ENCODE measurements at regions not wholly inside any gene's neighbourhood (a gene's known extent, or its start where the extent isn't known, plus 50 kb on each side); places are given as distances from the start of the nearest gene placed in this dataset.

GRCh38 chr5:125583321-125584139, 837.1 kb upstream of the ZNF608 start:
- no peak for DNase-seq

DNA sequence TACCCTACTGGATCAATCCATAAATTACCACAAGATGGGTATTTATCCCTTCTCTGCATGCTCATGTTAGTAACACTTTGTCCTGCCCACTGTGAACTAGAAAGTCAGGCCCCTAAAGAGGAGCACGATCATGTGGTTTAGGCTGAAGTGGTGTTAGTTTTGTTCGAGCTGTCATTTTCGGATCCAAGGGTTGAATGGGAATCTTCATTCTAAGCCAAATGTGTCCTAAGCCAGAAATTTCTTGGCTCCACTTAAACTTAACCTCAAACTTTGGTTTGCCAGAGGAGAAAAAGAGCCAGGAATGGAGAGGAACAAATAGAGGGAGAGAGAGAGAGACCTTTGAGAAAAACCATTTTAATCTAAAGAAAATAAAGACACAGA, 837.7 kb upstream of the ZNF608 start:
- peak in 8 of 51 donors; percentile 0 to 29 (median 14) for DNase-seq

DNA sequence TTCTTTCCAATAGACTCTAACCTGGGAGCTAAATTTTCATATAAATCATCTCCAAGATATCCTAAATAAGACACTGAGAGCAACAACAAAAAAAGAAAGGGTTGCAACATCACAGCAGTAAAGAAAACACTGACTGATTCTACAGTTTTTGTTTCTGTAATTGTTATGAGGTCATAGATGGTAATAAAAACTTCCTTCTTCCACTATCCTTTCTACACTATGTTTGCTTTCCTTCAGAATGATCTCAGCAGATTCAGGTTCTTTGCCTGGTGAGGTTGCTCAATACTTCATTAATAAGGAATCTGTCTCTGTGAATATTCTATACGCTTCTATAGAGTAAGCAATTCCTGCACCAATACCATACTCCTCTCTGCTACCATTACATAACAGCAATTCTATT, 835.6 kb upstream of the GRAMD2B start:
- no peak for DNase-seq

GRCh38 chr5:125592856-125593255, 830.4 kb upstream of the GRAMD2B start:
- DNase-seq: no peak

- DNase-seq: peak in 21 of 51 donors; percentile 6 to 63 (median 21)
These were observed 828.1 kb upstream of the GRAMD2B start for GRCh38 chr5:125595095-125595494.

DNA sequence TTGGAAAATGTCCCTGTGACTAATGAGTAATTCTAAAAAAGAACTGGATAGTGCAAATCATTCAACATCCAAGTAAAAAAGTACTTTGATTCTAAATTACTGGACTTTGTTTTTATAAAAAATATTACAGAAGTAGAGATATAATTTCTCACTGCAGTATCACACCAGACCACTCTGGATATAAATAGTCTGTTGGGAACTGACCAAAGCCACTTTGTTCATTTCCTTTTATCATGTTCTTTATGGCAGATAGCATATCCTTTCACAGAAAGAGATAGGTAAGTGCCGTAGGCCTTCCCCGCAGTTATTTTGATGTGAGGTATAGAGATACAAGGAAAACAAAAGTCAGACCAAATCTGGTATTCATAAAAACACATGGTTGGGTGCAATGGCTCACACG, 827.4 kb upstream of the GRAMD2B start:
- no peak for DNase-seq

DNA sequence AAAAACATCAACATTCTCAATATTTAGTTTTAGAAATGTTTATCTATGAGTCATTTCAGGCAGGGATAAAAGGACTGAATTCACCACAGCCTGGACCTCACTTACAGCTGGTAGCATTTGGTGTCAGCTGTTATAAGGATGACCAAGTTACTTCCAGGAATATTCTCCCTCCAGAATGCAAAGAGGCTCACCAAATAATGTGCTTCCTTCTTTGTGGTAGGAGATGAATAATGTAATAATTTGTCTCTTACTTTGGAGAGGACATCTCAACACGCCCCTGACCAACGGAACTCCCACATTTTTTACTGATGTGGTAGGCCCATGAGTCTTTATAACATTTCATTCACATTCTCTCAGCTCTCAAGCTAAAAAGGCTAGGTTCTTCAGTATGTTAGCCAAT, 825.9 kb upstream of the GRAMD2B start:
- no peak for DNase-seq

DNA sequence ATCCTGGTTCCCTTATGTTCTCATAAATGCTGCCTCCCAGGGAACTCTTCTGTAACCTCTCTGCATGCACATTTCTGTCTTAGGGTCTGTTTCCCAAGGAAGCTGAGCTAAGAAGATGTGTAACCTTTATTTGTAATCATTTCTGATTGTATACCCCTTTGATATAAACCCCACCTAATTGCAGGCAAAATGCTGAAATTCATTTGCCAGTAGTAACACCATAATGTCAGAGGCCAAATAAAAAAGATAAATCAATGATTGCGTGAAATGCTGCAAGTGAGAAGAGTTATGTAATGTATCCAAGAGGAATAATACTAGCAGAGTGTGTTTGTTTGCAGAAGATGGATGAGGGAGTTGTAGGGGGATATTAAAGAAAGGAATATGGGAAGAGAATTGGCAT, 822.6 kb upstream of the GRAMD2B start:
- DNase-seq: no peak

DNA sequence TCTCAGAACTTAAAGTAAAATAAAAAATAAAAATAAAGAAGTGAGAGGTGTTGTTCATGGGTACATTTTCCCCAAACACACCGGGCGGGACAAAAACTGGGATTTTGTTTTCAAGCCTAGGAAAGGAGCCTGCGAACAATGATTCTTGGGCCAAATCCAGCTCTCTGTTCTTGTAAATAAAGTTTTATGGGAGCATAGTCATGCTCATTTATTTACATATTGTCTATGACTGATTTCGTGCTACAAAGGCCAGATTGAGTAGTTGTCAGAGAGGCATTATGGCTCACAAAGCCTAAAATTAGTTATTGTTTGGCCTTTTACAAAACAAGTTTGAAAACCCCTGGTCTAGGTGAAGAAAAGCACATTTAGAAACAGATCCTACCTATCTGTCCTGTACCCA, 821.0 kb upstream of the GRAMD2B start:
- DNase-seq: no peak

DNA sequence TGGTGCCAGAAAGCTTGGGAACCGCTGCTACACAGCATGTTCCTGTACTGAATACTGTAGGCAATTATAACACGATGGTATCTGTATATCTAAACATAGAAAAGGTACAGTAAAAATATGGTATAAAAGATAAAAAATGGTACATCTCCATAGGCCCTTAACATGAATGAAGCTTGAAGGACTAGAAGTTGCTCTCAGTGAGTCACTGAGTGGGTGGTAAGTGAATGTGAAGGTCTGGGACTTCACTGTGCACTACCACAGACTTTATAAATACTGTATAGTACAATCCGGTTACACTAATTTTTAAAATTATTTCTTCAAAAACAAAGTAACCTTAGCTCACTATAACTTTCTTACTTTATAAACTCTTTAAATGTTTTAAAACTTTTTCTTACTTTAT, 819.9 kb upstream of the GRAMD2B start:
- DNase-seq: no peak

GRCh38 chr5:125604104-125604503, 819.1 kb upstream of the GRAMD2B start:
- DNase-seq: no peak

DNA sequence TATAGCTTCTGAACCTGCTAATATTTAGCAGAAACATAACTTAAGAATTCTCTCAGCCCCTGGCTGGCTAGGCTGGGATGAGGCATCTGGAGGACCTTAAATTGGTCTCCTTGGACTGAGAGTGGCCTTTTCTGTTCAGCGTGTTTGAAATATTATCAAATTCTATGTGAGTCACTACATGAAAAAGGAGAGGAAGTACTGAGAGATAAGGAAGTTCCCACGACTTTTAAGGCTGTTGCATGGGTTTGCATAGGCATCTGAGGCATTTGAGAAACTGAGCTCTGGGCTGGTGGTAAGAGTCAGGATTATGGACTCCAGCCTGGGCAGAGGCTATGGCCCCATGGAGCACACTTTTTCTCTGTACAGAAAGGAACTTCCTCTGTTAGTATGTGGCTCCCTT, 816.2 kb upstream of the GRAMD2B start:
- no peak for DNase-seq

- no peak for DNase-seq
These were observed 814.2 kb upstream of the GRAMD2B start for GRCh38 chr5:125609011-125609410.

DNA sequence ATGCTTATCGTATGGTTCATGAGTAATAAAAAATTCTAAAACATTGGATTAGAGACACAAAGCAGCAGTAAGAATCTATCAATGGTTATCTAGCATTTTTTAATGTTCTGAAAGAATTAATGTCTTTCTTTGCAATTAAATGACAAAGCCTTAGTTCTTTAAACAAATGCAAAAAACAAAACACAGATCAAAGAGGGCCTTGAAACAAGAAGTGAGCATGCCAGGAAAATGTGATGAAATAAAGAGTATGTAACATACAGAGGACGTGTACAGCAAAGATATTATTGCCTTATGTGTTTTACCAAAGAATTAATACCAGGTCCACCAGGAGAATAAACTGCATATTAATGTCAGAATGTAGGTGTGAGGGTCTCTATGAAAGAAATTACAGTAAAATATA, 812.3 kb upstream of the GRAMD2B start:
- DNase-seq: no peak

DNA sequence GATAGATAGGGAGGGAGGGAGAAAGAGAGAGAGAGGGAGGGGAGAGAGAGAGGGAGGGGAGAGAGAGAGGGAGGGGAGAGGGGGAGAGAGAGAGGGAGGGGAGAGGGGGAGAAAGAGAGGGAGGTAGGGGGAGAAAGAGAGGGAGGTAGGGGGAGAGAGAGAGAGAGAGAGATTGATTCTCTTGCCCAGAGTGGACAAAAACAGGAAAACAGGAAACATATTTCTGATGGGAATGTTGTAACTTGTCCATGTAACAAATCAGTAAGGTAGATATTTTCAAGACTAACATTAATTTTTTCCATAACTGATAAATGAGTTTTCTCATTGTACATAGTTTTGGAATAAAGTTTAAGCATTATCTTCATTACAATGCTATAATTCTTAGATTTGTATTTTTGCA, 811.7 kb upstream of the GRAMD2B start:
- DNase-seq: no peak

- peak in 18 of 51 donors; percentile 1 to 40 (median 6) for DNase-seq
These were observed 811.0 kb upstream of the GRAMD2B start for GRCh38 chr5:125612181-125612721.

GRCh38 chr5:125612776-125613175, 810.4 kb upstream of the GRAMD2B start:
- DNase-seq: no peak

DNA sequence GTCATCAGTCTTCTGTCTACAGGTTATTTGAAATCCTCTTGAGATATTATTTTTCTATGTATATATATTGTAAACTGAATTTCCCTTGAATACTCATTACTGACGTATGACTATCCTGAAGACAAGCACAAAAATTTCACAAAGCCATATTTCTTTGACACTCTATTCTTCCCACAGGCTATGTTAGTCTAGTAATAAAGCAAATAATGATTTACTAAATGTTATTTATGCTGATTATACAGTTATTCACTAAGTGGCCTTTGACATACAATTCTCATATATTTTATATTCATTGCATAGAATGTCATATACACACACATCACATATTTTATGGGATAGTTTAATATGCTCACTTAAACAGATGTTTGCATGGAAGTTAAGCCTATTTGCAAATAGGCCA, 793.0 kb upstream of the GRAMD2B start:
- no peak for DNase-seq

- no peak for DNase-seq
These were observed 789.7 kb upstream of the GRAMD2B start for GRCh38 chr5:125633523-125633922.

DNA sequence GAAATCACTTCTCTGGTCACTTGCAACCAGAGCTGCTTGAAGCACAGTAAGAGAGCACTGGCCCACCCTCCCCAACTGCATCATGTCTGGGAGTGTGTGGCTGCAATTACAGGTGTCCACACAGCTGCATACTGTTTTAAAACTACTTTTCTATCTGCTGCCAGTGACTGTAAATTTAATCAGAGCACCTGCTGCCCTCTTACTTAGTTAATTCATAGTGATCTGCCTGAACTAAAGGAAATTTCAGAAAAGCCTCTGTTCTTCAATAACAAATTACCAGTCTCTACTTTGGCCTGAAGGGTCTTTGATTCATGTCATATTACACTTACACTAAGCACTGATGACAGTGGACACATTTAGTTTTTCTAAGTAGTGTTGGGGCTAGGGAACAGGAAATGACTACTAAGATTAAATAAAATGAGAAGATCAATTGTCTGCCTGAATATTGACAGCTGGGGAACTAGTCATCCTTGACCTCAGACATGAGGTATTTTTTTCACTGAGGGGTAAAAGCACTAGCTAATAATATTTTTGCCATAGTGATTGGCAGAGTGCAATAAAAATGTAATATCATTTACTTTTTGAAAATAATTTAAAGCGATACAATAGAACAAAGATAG, 788.9 kb upstream of the GRAMD2B start:
- no peak for DNase-seq

DNA sequence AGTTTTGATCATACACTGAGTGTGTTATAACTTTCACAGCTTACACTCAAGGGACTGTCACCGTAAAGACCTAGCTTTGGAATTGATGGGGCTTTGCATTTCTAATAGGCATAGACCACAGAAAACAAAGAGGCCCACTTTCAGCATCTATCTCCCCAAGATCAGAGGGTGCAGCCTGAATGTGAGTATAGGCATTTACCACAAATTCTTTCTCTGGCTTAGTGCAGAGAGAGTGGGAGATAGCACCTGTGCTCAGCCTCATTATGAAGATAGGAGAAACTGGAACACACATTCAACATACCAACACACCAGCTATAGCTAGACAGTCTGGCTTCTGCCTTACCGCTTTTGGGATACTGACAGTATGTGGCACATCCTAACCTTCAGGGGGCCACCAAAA, 783.4 kb upstream of the GRAMD2B start:
- no peak for DNase-seq

DNA sequence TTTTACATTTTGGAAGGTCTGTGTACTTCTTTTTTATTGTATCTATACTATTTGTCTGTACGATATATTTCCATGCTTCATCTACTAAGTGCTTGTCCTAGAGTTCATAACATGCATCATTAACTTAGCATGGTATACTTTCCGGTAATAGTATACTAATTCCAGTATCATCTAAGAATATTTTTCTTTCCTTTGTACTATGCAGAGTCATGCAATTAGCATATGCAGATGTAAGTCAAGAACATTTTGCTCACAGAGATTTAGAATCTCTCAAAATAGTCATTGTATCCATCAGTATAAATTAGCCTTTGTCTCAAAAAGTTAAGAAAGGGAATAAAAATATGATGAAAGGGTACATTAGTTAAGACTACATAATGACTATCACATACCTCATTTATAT, 770.4 kb upstream of the GRAMD2B start:
- no peak for DNase-seq

DNA sequence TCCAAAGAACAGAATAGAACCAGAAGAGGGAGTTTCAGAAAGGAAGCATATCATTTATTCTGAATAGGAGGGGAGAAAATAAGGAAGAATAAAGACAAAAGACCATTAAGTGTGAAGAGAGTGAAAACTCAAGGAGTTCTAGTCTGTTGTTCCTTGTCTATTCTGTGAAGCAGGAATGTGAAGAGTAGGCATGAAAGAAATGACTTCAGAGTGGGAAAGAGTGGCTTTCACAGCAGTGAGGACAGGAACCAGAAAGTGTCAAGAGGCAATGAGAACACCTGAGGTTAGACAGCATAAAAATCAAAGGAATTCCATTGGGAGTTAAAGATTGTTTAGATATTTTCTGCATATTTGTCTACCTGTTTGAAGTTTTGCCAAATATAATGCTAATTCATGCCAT, 768.8 kb upstream of the GRAMD2B start:
- DNase-seq: no peak
